Panc1 (cell line): ENCODE measurements at regions not wholly inside any gene's neighbourhood (a gene's known extent, or its start where the extent isn't known, plus 50 kb on each side); places are given as distances from the start of the nearest gene placed in this dataset.

Source experiments
- ATAC-seq: fragments of 200-7000 bp; cut with Tn5 transposase; 2 replicates; pipeline ENCODE4 v1.9.1; 2020; ENCODE audit warnings: mild to moderate bottlenecking, moderate library complexity
- BruUV-seq: library from RNA; stranded (reverse); fragments of 400-500 nt; replicated peaks from 2 replicates; lab custom pipeline; 2021; lab: Mats Ljungman, UMichigan
- CTCF ChIA-PET: fragments of 300-600 bp; sonication (Branson Sonifier 250); formaldehyde crosslinking; loops from one replicate; lab custom pipeline; 2022; ENCODE audit warnings: antibody characterized with exemption; lab: Charles Lee
- POLR2A ChIA-PET: fragments of 300-600 bp; sonication (Branson Sonifier 250); formaldehyde crosslinking; loops from one replicate; lab custom pipeline; 2022; ENCODE audit warnings: antibody characterized with exemption; lab: Charles Lee
- DNase-seq: peaks from one replicate; pipeline ENCODE4 v3.0.0-alpha.2; 2010; ENCODE audit warnings: low read depth, low spot score
- H3K27ac ChIP-seq: 2 replicates; pipeline ENCODE4 v1.5.1; 2011; ENCODE audit warnings: mild to moderate bottlenecking, low read length, inconsistent platforms
- H3K27me3 ChIP-seq: fragments of 200-500 bp; sonication (Bioruptor generic); 2 replicates; pipeline ENCODE4 v1.6.0; 2014; ENCODE audit warnings: low read length, inconsistent platforms; ENCODE audit not compliant: control insufficient read depth, insufficient read depth
- H3K36me3 ChIP-seq: fragments of 200-500 bp; sonication (Bioruptor generic); 2 replicates; pipeline ENCODE4 v1.5.1; 2014; ENCODE audit warnings: inconsistent platforms, mild to moderate bottlenecking, low read length, moderate library complexity; ENCODE audit not compliant: control insufficient read depth, insufficient read depth
- H3K4me1 ChIP-seq: 2 replicates; pipeline ENCODE4 v1.5.1; 2011; ENCODE audit warnings: inconsistent platforms, mild to moderate bottlenecking, low read length, moderate library complexity; ENCODE audit not compliant: control insufficient read depth, insufficient read depth
- H3K4me3 ChIP-seq, 2 experiments: 2 replicates each; pipeline ENCODE4 v1.5.1; 2011 to 2012; ENCODE audit warnings: low read depth in 2 of 2, low read length in 2 of 2, mild to moderate bottlenecking in 2 of 2, inconsistent platforms in 1 of 2, moderate library complexity in 1 of 2
- H3K9me3 ChIP-seq: fragments of 200-500 bp; sonication (Bioruptor generic); 2 replicates; pipeline ENCODE4 v1.5.1; 2014; ENCODE audit warnings: low read depth, mild to moderate bottlenecking, inconsistent platforms, low read length, moderate library complexity; ENCODE audit not compliant: control insufficient read depth, insufficient read depth
- CTCF ChIP-seq: fragments of 450-650 bp; IDR thresholded peaks from 2 replicates; pipeline ENCODE4 v1.5.1; 2017; ENCODE audit warnings: mild to moderate bottlenecking
- POLR2AphosphoS5 ChIP-seq: IDR thresholded peaks from 2 replicates; pipeline ENCODE4 v1.6.1; 2012; ENCODE audit warnings: mild to moderate bottlenecking, low read depth, low read length, moderate library complexity
- REST ChIP-seq, 2 experiments: IDR thresholded peaks; 2 replicates each; pipeline ENCODE4 v1.6.1; 2011 to 2012; ENCODE audit warnings: low read depth in 2 of 2, control low read depth in 1 of 2, low read length in 1 of 2, mild to moderate bottlenecking in 1 of 2, moderate library complexity in 1 of 2; ENCODE audit not compliant: insufficient read depth in 1 of 2
- SIN3A ChIP-seq: IDR thresholded peaks from 2 replicates; pipeline ENCODE4 v1.6.1; 2012; ENCODE audit warnings: low read depth, mild to moderate bottlenecking, low read length, moderate library complexity, borderline replicate concordance; ENCODE audit not compliant: insufficient read depth
- TCF7L2 ChIP-seq: IDR thresholded peaks from 2 replicates; pipeline ENCODE4 v1.6.1; 2011; ENCODE audit warnings: mild to moderate bottlenecking, low read depth, low read length, inconsistent platforms
- in situ Hi-C: cut with HindIII; loops from 2 replicates; pipeline ENCODE4 v1.10.0; 2016; ENCODE audit warnings: low sequenced_read_pairs, low pct_unique_long_range_greater_than_20kb
- intact Hi-C: fragments of 100-400 bp; cut with micrococcal nuclease; formaldehyde crosslinking; loops from one replicate; pipeline ENCODE4 v1.10.0; 2022; ENCODE audit not compliant: unreplicated experiment

DNA sequence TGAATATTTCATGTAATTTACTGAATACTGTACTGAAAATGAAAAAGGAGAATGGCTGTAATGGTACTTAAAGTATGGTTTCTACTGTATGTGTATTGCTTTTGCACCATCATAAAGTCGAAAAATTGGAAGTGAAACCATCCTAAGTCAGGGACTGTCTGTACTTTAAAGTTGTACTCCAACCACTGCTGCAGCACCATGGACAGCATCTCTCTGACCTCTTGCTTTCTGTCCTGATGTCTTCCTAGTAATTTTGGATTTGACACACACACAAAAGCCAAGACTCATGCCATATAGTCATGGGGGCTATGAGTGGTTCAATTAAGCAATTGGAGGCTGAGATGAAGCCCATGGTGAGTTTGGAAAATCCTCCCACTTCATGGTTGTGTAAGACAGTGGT lies 256.3 kb upstream of the PKDCC start:
- no peak for TF ChIP-seq POLR2AphosphoS5
- peak; percentile 89 to 93 for TF ChIP-seq REST (IDR thresholded peaks at IDR 0.05; ENCODE audit: insufficient read depth in 1 of 2, low read depth in 2 of 2, low read length in 1 of 2)
- TF ChIP-seq SIN3A = no peak
- Histone ChIP-seq H3K4me1 (no peaks in the 10 kb centered on the region), H3K36me3 (no peaks in the 10 kb centered on the region), H3K27ac (no peak overlapping the region), H3K27me3 (no peaks in the 10 kb centered on the region), H3K4me3 (no peak overlapping the region), H3K9me3 (no peaks in the 10 kb centered on the region)
- in situ Hi-C loops (no loop called here), intact Hi-C loops (no loop called here)
- no peak for ATAC-seq
- ChIA-PET CTCF (no interaction called here), POLR2A (no interaction called here)
- no peak for DNase-seq
- BruUV-seq = no TSS peak

- no peak overlapping the region for H3K27ac ChIP-seq
- no peak for ATAC-seq
- no peak overlapping the region for H3K4me3 ChIP-seq
- peaks cover 7% of the 10 kb centered on the region for H3K27me3 ChIP-seq
- H3K4me1 ChIP-seq = no peaks in the 10 kb centered on the region
- ChIA-PET CTCF (no interaction called here), POLR2A (no interaction called here)
- H3K36me3 ChIP-seq = no peaks in the 10 kb centered on the region
- peaks cover 3% of the 10 kb centered on the region; the same call in 1 of the 2 replicates for H3K9me3 ChIP-seq
- DNase-seq = no peak
- TF ChIP-seq CTCF (no peak), SIN3A (no peak), REST (IDR thresholded peaks at IDR 0.05; ENCODE audit: insufficient read depth in 1 of 2, low read depth in 2 of 2, low read length in 1 of 2) (no peak), TCF7L2 (no peak), POLR2AphosphoS5 (no peak)
- intact Hi-C loops = no loop called here
- in situ Hi-C loops = no loop called here
- BruUV-seq = no TSS peak
These were observed 244.5 kb upstream of the PKDCC start for GRCh38 chr2:41803361-41803760.
